Lower lobe of right lung (tissue), 2 donors: ENCODE measurements at regions not wholly inside any gene's neighbourhood (a gene's known extent, or its start where the extent isn't known, plus 50 kb on each side); places are given as distances from the start of the nearest gene placed in this dataset.

Experiments
- ATAC-seq, 2 donors: fragments of 200-7000 bp; cut with Tn5 transposase; one replicate each; pipeline ENCODE4 v1.9.1; 2020 to 2022; ENCODE audit warnings: mild to moderate bottlenecking in 2 of 2, moderate library complexity in 2 of 2
- DNase-seq: peaks from one replicate; pipeline ENCODE4 v3.0.0-alpha.2; 2020
- H3K27ac ChIP-seq: fragments of 200-600 bp; one replicate; pipeline ENCODE4 v1.8.0; 2022
- H3K27me3 ChIP-seq: fragments of 200-600 bp; one replicate; pipeline ENCODE4 v1.8.0; 2022; ENCODE audit warnings: low read depth
- H3K36me3 ChIP-seq: fragments of 200-600 bp; one replicate; pipeline ENCODE4 v1.8.0; 2022; ENCODE audit warnings: mild to moderate bottlenecking
- H3K4me1 ChIP-seq: fragments of 200-600 bp; one replicate; pipeline ENCODE4 v1.8.0; 2022
- H3K4me3 ChIP-seq: fragments of 200-600 bp; one replicate; pipeline ENCODE4 v1.8.0; 2022; ENCODE audit warnings: mild to moderate bottlenecking
- H3K9me3 ChIP-seq: fragments of 200-600 bp; one replicate; pipeline ENCODE4 v1.8.0; 2022
- CTCF ChIP-seq: fragments of 200-600 bp; IDR thresholded peaks from one replicate; pipeline ENCODE4 v1.8.0; 2022; ENCODE audit warnings: antibody characterized with exemption, mild to moderate bottlenecking
- intact Hi-C: fragments of 100-400 bp; cut with DNase I; formaldehyde crosslinking; loops from one replicate; pipeline ENCODE4 v1.11.0; 2022
- donor health status: DM: no; HTN: yes; CAD: no; lungs with severe emphysema.

DNA sequence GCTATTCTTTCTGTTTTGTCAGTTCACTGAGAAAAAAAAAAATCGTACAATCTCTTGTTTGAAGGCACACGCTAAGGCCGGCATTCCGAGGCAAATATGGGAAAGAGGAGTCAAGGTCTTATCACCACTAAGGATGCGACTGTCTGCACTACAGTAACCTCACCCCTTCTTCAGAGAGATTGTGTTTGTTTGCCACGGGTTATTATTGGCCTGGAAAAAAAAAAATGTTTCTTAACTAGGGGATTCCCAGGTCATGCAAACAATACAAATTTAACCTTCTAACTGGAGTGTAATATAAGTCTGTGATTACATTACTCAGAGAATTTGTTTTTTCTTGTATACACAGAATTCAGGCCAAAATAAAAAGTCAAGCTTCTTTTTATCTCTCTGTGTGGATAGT, 168.3 kb downstream of the TMA16 start:
- Histone ChIP-seq H3K27ac (no peak overlapping the region), H3K27me3 (no peaks in the 10 kb centered on the region), H3K4me1 (no peaks in the 10 kb centered on the region), H3K9me3 (no peaks in the 10 kb centered on the region), H3K4me3 (no peak overlapping the region), H3K36me3 (no peaks in the 10 kb centered on the region)
- intact Hi-C loops, result no loop called here
- DNase-seq (no peak), ATAC-seq (no peak)
- no peak for TF ChIP-seq CTCF

DNA sequence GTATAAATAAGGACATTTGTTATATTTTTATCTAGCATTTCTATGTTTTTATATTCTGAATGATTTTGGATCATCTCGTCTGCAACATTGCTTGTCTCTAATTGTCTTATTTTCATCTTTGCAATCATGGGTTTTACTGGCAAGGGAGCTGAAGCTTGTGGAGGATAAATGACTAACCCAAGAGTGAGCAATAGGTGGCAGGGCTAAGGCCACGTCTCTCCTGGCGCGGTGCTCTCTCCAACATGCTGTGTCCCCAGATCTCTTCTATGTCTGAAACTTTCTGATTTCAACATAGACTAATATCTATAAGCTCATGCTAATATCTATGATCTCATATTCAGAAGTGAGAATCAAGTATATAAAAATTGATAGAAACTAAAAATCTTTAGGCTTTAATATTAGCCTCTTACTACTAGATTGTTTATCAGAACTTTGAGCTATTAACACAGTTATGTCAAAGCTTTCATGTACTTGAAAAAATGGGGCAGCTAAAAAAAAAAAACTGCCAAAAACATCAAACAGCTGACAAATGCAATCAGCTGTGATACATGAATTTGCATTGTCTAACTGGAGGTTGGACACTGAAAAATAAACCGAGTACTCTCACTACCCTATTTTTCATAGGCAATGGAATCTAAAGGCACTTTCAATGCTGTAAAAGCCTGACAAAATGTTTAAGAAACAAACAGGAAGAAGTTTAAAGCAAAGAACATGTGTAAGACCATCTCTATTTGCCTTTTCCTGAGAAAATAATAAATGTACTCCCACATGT, 169.2 kb downstream of the TMA16 start:
- intact Hi-C loops, result no loop called here
- DNase-seq, result no peak
- TF ChIP-seq CTCF, result no peak
- Histone ChIP-seq H3K4me1 (no peaks in the 10 kb centered on the region), H3K27ac (no peak overlapping the region), H3K9me3 (no peaks in the 10 kb centered on the region), H3K36me3 (no peaks in the 10 kb centered on the region), H3K27me3 (no peaks in the 10 kb centered on the region), H3K4me3 (no peak overlapping the region)
- no peak for ATAC-seq

- Histone ChIP-seq H3K4me1 (no peaks in the 10 kb centered on the region), H3K4me3 (no peak overlapping the region), H3K27ac (peak overlapping the region; percentile 0), H3K27me3 (no peaks in the 10 kb centered on the region), H3K9me3 (no peaks in the 10 kb centered on the region), H3K36me3 (no peaks in the 10 kb centered on the region)
- TF ChIP-seq CTCF, result no peak
- DNase-seq, result no peak
- intact Hi-C loops, result no loop called here
- no peak for ATAC-seq
Measured at GRCh38 chr4:163665101-163665500, 170.6 kb downstream of the TMA16 start.

GRCh38 chr4:163665521-163666331, 171.2 kb downstream of the TMA16 start:
- H3K27me3 ChIP-seq, result no peaks in the 10 kb centered on the region
- H3K36me3 ChIP-seq, result no peaks in the 10 kb centered on the region
- no peaks in the 10 kb centered on the region for H3K4me1 ChIP-seq
- no peak for DNase-seq
- H3K9me3 ChIP-seq, result no peaks in the 10 kb centered on the region
- peak; percentile 14 for TF ChIP-seq CTCF
- intact Hi-C loops, result no loop called here
- peak overlapping the region; percentile 69 for H3K27ac ChIP-seq
- ATAC-seq, result peak; percentile 68 to 70
- H3K4me3 ChIP-seq, result no peak overlapping the region

- ATAC-seq, result peak; percentile 55 to 64
- H3K36me3 ChIP-seq, result no peaks in the 10 kb centered on the region
- no peak for TF ChIP-seq CTCF
- H3K4me1 ChIP-seq, result no peaks in the 10 kb centered on the region
- H3K4me3 ChIP-seq, result no peak overlapping the region
- peak overlapping the region; percentile 69 for H3K27ac ChIP-seq
- no peaks in the 10 kb centered on the region for H3K9me3 ChIP-seq
- no peaks in the 10 kb centered on the region for H3K27me3 ChIP-seq
- DNase-seq, result no peak
- intact Hi-C loops, result no loop called here
Measured at GRCh38 chr4:163666332-163666873, 171.9 kb downstream of the TMA16 start.
